ENCODE measurements at regions not wholly inside any gene's neighbourhood (a gene's known extent, or its start where the extent isn't known, plus 50 kb on each side); places are given as distances from the start of the nearest gene placed in this dataset.

GRCh38 chr4:11544211-11544610, 115.5 kb upstream of the HS3ST1 start:
- DNase-seq (ENCODE audit: low read depth) (no peak), FAIRE-seq (no peak)
- no peaks in the 10 kb centered on the region for H3K27me3 ChIP-seq (ENCODE audit: control insufficient read depth, insufficient read depth, low read length)
- no peaks in the 10 kb centered on the region for H3K36me3 ChIP-seq (ENCODE audit: control insufficient read depth, insufficient read depth, low read length)
- no peak overlapping the region for H3K4me3 ChIP-seq (ENCODE audit: low read depth, low read length)
- TF ChIP-seq CTCF (IDR thresholded peaks at IDR 0.05; ENCODE audit: insufficient read depth, low read length, severe bottlenecking), result no peak

GRCh38 chr4:11543706-11544105, 115.0 kb upstream of the HS3ST1 start:
- no peaks in the 10 kb centered on the region for H3K27me3 ChIP-seq (ENCODE audit: control insufficient read depth, insufficient read depth, low read length)
- H3K4me3 ChIP-seq (ENCODE audit: low read depth, low read length), result no peak overlapping the region
- TF ChIP-seq CTCF (IDR thresholded peaks at IDR 0.05; ENCODE audit: insufficient read depth, low read length, severe bottlenecking), result no peak
- DNase-seq (ENCODE audit: low read depth), result peak; percentile 92
- no peaks in the 10 kb centered on the region for H3K36me3 ChIP-seq (ENCODE audit: control insufficient read depth, insufficient read depth, low read length)
- no peak for FAIRE-seq

GRCh38 chr4:11542952-11543351, 114.3 kb upstream of the HS3ST1 start:
- peak; percentile 74 for DNase-seq (ENCODE audit: low read depth)
- H3K27me3 ChIP-seq (ENCODE audit: control insufficient read depth, insufficient read depth, low read length), result no peaks in the 10 kb centered on the region
- TF ChIP-seq CTCF (IDR thresholded peaks at IDR 0.05; ENCODE audit: insufficient read depth, low read length, severe bottlenecking), result no peak
- no peak for FAIRE-seq
- no peaks in the 10 kb centered on the region for H3K36me3 ChIP-seq (ENCODE audit: control insufficient read depth, insufficient read depth, low read length)
- H3K4me3 ChIP-seq (ENCODE audit: low read depth, low read length), result no peak overlapping the region

GRCh38 chr4:11537846-11538245, 109.2 kb upstream of the HS3ST1 start:
- DNase-seq (ENCODE audit: low read depth) (no peak), FAIRE-seq (no peak)
- no peak overlapping the region for H3K4me3 ChIP-seq (ENCODE audit: low read depth, low read length)
- no peak for TF ChIP-seq CTCF (IDR thresholded peaks at IDR 0.05; ENCODE audit: insufficient read depth, low read length, severe bottlenecking)
- no peaks in the 10 kb centered on the region for H3K36me3 ChIP-seq (ENCODE audit: control insufficient read depth, insufficient read depth, low read length)
- H3K27me3 ChIP-seq (ENCODE audit: control insufficient read depth, insufficient read depth, low read length), result no peaks in the 10 kb centered on the region

GRCh38 chr4:11535333-11535732, 106.6 kb upstream of the HS3ST1 start:
- Histone ChIP-seq H3K36me3 (ENCODE audit: control insufficient read depth, insufficient read depth, low read length) (no peaks in the 10 kb centered on the region), H3K4me3 (ENCODE audit: low read depth, low read length) (no peak overlapping the region), H3K27me3 (ENCODE audit: control insufficient read depth, insufficient read depth, low read length) (no peaks in the 10 kb centered on the region)
- DNase-seq (ENCODE audit: low read depth) (no peak), FAIRE-seq (no peak)
- TF ChIP-seq CTCF (IDR thresholded peaks at IDR 0.05; ENCODE audit: insufficient read depth, low read length, severe bottlenecking), result no peak

GRCh38 chr4:11534623-11535302, 106.1 kb upstream of the HS3ST1 start:
- no peak for FAIRE-seq

More at GRCh38 chr4:11534623-11535302, 106.1 kb upstream of the HS3ST1 start:
- Histone ChIP-seq H3K36me3 (ENCODE audit: control insufficient read depth, insufficient read depth, low read length) (no peaks in the 10 kb centered on the region), H3K4me3 (ENCODE audit: low read depth, low read length) (no peak overlapping the region), H3K27me3 (ENCODE audit: control insufficient read depth, insufficient read depth, low read length) (no peaks in the 10 kb centered on the region)
- DNase-seq (ENCODE audit: low read depth), result no peak
- TF ChIP-seq CTCF (IDR thresholded peaks at IDR 0.05; ENCODE audit: insufficient read depth, low read length, severe bottlenecking), result no peak

Measured in bronchial epithelial cell (primary cell).